Activated CD4-positive, alpha-beta memory T cell treated with anti-CD3 and anti-CD28 coated beads for 36 hours (primary cell): ENCODE measurements at regions not wholly inside any gene's neighbourhood (a gene's known extent, or its start where the extent isn't known, plus 50 kb on each side); places are given as distances from the start of the nearest gene placed in this dataset.
A peak's percentile ranks its signal among the peaks of the same experiment; 100 is the strongest.
"Not testable (repeated sequence)": the region's sequence is repeated elsewhere in the genome, so short reads cannot be mapped to it uniquely, and the experiment has no call there.

Experiments
- CTCF ChIA-PET: fragments of 350-600 bp; sonication (Branson Sonifier 250); formaldehyde crosslinking; loops from one replicate; lab custom pipeline; 2021; ENCODE audit warnings: antibody characterized with exemption, inconsistent platforms; lab: Charles Lee
- POLR2A ChIA-PET: fragments of 350-600 bp; sonication (Branson Sonifier 250); formaldehyde crosslinking; loops from one replicate; lab custom pipeline; 2021; ENCODE audit warnings: antibody characterized with exemption; lab: Charles Lee
- DNase-seq: peaks from one replicate; pipeline ENCODE4 v3.0.0-alpha.2; 2020
- H3K27ac Mint-ChIP-seq: one replicate; pipeline ENCODE4 v1.8.0; 2021; ENCODE audit warnings: mixed read lengths
- H3K27me3 Mint-ChIP-seq: one replicate; pipeline ENCODE4 v1.8.0; 2021; ENCODE audit warnings: mixed read lengths
- H3K36me3 Mint-ChIP-seq: one replicate; pipeline ENCODE4 v1.8.0; 2021; ENCODE audit warnings: mixed read lengths
- H3K4me1 Mint-ChIP-seq: one replicate; pipeline ENCODE4 v1.8.0; 2021; ENCODE audit warnings: low read depth, mixed read lengths
- H3K4me3 Mint-ChIP-seq: one replicate; pipeline ENCODE4 v1.8.0; 2021; ENCODE audit warnings: mild to moderate bottlenecking, mixed read lengths
- H3K9me3 Mint-ChIP-seq: one replicate; pipeline ENCODE4 v1.8.0; 2021; ENCODE audit warnings: mixed read lengths
- intact Hi-C: fragments of 100-400 bp; cut with micrococcal nuclease; formaldehyde crosslinking; loops from one replicate; pipeline ENCODE4 v1.15.1; 2023

DNA sequence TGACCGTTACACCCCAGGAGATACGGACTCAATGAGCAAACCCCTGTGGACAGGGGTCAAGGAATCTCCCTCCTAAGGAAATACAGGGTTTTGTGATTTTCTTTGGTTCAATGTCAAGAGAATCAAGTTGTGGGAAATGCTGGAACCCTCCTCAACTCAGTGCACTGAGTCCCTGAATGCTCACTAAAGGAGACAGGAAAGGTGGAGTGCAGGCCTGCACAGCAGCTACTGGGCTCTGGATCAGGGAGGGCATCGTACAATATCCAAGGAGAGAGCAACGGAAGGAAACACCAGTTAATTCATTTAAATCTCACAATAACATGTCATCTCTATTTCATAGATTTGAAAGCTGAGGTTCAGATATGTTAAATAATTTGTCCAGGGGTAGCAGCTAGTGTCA lies 263.5 kb upstream of the PLGLB1 start:
- H3K4me1 Mint-ChIP-seq, H3K27ac Mint-ChIP-seq, H3K4me3 Mint-ChIP-seq, POLR2A ChIA-PET, intact Hi-C loops, DNase-seq, H3K9me3 Mint-ChIP-seq, H3K27me3 Mint-ChIP-seq, H3K36me3 Mint-ChIP-seq, CTCF ChIA-PET: not testable (repeated sequence)

DNA sequence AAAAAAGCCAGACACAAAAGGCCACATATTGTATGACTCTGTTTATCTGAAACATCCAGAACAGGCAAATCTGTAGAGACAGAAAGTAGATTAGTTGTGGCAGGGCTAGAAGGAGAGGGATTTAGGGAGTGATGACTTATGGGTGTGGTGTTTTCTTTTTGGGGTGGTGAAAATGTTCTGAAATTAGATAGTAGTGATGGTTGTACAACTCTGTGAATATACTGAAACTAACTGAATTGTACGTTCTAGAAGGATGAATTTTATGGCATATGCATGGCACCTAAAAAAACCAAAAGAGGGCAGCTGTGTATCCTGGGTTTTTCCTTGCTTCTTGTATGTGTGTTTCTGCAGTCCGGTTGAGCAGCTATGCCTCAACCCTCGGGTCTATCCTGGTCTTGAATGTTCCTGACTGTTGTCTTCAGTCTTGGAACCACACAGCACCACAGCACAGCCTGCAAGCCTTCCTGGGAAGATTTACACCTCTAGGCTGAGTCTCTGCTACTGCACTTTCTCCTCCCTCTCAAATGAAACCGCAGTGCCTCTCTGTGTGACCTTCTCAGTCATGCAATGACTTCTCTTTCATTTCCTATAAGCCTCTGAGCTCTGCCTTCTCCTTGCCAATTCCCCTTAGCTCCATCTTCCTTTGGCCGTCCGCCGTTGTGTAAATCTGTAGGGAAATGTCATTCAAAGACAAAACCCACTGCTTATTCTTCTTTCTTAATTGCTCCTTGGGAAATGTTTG lies 269.1 kb upstream of the PLGLB1 start:
- peak overlapping the region; percentile 5 for H3K4me3 Mint-ChIP-seq
- intact Hi-C loops, CTCF ChIA-PET, POLR2A ChIA-PET, H3K27me3 Mint-ChIP-seq, H3K36me3 Mint-ChIP-seq, DNase-seq, H3K4me1 Mint-ChIP-seq, H3K9me3 Mint-ChIP-seq, H3K27ac Mint-ChIP-seq: not testable (repeated sequence)

DNA sequence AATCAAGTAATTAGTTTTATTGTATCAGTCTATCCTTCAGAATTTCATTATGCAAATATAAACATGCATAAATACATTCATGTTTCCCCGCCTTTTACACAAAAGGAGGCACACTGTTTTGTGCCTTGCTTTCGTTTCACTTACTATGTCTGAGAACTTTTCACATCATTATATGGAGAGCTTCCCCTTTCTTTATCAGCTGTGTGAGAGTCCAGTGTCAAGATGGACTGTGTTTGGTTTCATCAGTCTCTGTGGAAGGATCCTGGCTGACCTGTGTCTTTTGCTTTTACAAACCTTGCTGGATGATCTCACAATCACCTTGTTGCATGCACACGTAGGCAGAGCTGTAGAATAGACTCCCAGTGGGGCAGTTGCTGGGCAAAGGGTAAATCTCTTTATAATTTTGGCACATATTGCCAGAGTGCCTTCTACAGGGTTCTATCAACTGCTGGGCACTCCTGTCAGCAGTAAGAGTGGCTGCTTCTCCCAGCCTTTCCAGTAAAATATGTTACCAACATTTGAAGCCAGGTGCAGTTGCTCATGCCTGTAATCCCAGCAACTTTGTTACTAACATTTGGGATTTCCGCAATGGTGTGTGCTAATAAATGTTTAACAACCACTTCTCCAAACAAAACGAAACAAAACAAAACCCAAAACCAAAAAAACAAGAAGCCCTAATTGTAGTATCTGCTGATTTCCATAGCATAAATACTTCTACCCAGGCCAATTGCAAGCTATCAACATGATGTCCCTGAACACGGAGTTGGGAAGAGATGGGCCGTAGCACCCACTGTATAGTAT lies 270.0 kb upstream of the PLGLB1 start:
- H3K27me3 Mint-ChIP-seq, H3K27ac Mint-ChIP-seq, H3K4me3 Mint-ChIP-seq, DNase-seq, intact Hi-C loops, POLR2A ChIA-PET, H3K36me3 Mint-ChIP-seq, H3K9me3 Mint-ChIP-seq, H3K4me1 Mint-ChIP-seq, CTCF ChIA-PET: not testable (repeated sequence)

DNA sequence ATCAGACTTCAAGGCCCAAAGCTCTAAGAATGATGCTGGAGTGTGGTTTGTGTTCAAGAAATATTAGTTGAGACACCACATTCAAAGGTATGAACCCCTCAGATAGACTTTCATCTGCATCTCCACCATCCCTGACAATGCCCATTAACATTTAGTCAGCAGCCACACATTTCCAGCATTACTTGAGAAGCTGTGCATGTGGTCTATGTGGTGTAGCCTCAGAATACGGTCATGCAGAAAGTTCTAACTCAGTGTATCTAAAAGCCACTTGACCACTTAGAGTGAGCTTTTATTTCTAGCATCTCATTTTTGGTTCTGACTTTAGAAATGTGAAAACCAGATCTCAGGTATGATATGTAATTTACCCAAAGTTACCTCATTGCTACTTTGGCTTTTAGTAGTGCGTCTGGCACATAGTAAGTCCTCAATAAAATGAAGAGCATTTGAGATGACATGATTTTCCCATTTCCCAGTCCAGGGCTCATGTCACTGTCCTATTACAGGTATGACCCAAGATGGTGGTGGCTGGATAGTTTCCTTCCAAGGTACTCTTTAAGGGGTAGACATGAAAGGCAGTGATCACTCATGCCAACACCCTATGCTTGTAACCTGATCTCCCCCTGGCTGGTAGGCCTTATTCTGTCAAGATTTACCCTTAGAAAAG lies 272.4 kb upstream of the PLGLB1 start:
- H3K36me3 Mint-ChIP-seq, intact Hi-C loops, CTCF ChIA-PET, H3K9me3 Mint-ChIP-seq, POLR2A ChIA-PET, H3K4me3 Mint-ChIP-seq, H3K27ac Mint-ChIP-seq, H3K27me3 Mint-ChIP-seq, H3K4me1 Mint-ChIP-seq: not testable (repeated sequence)
- peak; percentile 29 for DNase-seq

DNA sequence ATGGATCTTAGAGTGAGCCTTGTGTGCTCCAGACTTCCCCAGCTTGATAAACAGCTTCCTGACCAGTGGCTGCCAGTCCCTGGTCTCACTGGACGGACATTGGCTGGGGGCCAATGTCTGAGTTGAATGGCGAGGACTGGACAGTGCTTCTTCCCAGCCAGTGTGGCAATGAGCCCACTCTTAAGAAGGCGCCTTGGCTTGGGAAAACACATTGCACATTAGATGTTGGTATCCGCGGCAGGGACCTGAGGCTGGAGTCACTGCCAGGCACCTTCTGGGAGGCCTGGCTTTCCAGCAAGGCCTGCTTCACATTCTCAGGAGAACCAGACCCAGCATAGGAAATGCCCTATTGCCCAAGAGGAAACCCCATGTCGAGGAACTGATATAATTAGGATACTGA lies 273.5 kb upstream of the PLGLB1 start:
- H3K36me3 Mint-ChIP-seq, CTCF ChIA-PET, H3K4me3 Mint-ChIP-seq, intact Hi-C loops, DNase-seq, H3K27me3 Mint-ChIP-seq, H3K9me3 Mint-ChIP-seq, H3K27ac Mint-ChIP-seq, POLR2A ChIA-PET, H3K4me1 Mint-ChIP-seq: not testable (repeated sequence)

DNA sequence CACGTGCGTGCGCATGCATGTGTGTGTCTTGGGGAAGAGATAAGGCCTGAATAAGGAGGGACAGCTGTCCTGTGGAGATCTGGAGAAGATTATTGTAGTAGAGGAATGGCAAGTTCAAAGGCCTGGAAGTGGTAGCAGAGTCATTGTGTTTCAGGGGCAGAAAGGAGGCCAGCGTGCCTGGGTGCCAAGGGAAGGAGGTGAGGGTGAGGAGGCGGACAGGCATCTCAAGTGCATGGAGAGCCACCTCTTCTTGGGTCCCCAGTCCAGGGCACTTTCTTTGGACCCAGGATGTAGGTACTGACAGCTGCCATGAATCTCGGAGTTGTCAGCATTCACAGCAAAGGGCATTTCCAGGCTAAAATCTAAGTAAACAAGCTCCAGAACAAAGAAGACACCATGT lies 279.7 kb upstream of the PLGLB1 start:
- CTCF ChIA-PET, DNase-seq, H3K9me3 Mint-ChIP-seq, H3K4me3 Mint-ChIP-seq, H3K27ac Mint-ChIP-seq, H3K4me1 Mint-ChIP-seq, intact Hi-C loops, H3K27me3 Mint-ChIP-seq, H3K36me3 Mint-ChIP-seq, POLR2A ChIA-PET: not testable (repeated sequence)

DNA sequence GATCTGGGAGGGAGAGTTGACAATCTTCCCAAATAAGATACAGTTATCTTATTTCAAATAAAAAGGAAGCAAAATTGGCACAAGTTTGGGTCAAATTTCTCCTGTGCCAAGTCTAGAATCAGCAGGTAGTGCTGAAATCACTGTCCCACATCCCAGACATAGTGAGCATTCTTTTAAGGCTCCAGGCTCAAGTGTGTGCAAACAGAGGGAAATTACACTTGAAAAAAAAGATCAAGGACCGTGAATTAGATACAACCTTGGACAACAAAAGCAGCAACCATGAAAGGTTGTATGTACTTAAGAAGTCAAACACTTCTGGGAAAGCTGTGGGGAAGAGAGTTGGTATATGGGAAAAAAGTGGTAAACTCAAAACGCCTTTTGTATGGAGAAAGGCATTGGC lies 280.2 kb upstream of the PLGLB1 start:
- H3K27me3 Mint-ChIP-seq, H3K4me3 Mint-ChIP-seq, H3K4me1 Mint-ChIP-seq, POLR2A ChIA-PET, H3K9me3 Mint-ChIP-seq, H3K36me3 Mint-ChIP-seq, CTCF ChIA-PET, DNase-seq, intact Hi-C loops, H3K27ac Mint-ChIP-seq: not testable (repeated sequence)

DNA sequence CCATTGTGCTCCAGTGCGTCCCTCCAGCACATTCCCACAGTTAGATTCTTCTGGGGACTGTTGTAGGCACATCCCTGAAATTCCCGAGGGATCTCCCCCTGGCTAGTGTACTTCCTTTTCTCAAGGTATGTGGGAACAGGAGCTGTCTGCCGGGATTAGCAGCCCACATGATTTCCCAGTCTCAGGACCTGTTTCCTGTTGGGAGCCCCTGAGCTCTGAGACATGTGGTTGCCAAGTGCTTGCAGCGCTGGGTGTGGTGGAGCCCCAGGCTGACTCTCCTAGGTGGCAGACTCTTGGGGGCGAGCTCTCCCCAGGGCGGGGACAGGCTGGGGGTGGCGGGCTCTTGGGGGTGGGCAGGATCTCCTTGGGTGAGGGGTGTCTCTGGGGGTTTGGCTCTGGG lies 287.0 kb upstream of the PLGLB1 start:
- H3K4me3 Mint-ChIP-seq, H3K4me1 Mint-ChIP-seq, CTCF ChIA-PET, H3K27ac Mint-ChIP-seq, H3K36me3 Mint-ChIP-seq, DNase-seq, intact Hi-C loops, H3K9me3 Mint-ChIP-seq, H3K27me3 Mint-ChIP-seq, POLR2A ChIA-PET: not testable (repeated sequence)

DNA sequence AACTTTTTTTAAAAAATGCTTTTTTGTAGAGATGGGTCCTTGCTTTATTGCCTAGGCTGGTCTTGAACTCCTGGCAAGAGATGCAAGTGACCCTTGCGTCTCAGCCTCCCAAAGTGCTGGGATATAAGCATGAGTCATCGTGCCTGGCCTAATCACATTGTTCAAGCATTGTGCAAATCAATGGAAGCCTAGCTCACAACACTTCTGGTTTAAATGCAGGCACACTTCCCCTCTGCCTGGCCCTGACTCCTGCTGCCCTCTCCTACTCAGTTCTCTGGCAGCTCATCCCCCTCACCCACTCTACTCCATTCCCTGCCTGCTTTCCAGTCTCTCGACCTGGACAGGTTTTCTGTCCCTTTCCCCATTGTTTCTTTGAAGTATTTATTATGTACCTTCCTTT lies 288.1 kb upstream of the PLGLB1 start:
- H3K27ac Mint-ChIP-seq, POLR2A ChIA-PET, H3K36me3 Mint-ChIP-seq, DNase-seq, H3K9me3 Mint-ChIP-seq, H3K4me3 Mint-ChIP-seq, intact Hi-C loops, H3K27me3 Mint-ChIP-seq, CTCF ChIA-PET: not testable (repeated sequence)
- H3K4me1 Mint-ChIP-seq = peaks cover 17% of the 10 kb centered on the region

DNA sequence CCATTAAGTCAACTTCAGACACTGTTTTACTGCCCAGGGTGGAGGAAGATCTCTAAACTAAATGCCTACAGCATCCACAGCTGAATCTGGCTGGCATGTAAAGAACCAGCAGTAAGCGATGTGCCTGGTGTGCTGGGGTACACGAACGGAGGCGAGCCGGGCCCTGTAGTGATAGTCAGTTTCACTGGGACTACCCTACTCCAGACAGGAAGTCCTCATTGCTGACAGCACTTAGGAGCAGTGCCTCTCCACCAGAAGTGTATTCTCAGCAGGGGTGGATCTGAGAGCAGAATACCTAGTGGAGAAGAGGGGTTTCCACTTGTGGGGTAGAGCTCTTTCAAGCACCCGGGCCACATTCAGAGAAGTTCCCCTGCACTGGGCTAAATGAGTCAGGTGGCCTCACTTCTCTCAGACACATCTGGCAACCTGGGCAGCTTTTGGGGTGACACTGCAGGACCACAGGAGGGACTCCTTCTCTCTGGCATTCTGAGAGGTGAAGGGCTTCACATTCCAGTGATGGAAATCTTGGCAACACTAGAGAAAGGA lies 290.3 kb upstream of the PLGLB1 start:
- DNase-seq, POLR2A ChIA-PET, H3K36me3 Mint-ChIP-seq, H3K9me3 Mint-ChIP-seq, CTCF ChIA-PET, H3K27me3 Mint-ChIP-seq, intact Hi-C loops: not testable (repeated sequence)
- Mint-ChIP-seq H3K27ac (peak overlapping the region; percentile 49), H3K4me1 (peaks cover 20% of the 10 kb centered on the region), H3K4me3 (peak overlapping the region; percentile 37)

DNA sequence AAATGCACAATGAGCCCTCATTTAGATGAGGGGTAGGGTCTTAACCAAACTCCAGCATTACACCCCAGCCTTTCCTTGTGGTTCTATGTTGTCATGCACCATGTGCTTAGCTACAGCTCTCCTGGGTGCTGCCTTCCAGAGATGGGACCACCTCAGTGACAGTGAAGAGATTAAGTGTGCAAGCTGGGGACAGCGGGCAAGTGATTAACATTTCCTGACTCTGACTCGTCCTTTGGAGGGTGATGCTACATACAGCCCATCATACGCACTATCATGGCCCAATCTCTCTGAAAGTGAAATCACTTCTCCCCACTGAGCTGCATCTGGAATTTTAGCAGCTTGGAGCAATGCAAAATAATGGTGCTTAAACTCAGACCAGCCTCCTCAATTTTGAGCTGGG lies 293.0 kb upstream of the PLGLB1 start:
- DNase-seq, POLR2A ChIA-PET, H3K27me3 Mint-ChIP-seq, intact Hi-C loops, CTCF ChIA-PET, H3K9me3 Mint-ChIP-seq, H3K36me3 Mint-ChIP-seq, H3K4me3 Mint-ChIP-seq: not testable (repeated sequence)
- peaks cover 25% of the 10 kb centered on the region for H3K4me1 Mint-ChIP-seq
- H3K27ac Mint-ChIP-seq = peak overlapping the region; percentile 38

DNA sequence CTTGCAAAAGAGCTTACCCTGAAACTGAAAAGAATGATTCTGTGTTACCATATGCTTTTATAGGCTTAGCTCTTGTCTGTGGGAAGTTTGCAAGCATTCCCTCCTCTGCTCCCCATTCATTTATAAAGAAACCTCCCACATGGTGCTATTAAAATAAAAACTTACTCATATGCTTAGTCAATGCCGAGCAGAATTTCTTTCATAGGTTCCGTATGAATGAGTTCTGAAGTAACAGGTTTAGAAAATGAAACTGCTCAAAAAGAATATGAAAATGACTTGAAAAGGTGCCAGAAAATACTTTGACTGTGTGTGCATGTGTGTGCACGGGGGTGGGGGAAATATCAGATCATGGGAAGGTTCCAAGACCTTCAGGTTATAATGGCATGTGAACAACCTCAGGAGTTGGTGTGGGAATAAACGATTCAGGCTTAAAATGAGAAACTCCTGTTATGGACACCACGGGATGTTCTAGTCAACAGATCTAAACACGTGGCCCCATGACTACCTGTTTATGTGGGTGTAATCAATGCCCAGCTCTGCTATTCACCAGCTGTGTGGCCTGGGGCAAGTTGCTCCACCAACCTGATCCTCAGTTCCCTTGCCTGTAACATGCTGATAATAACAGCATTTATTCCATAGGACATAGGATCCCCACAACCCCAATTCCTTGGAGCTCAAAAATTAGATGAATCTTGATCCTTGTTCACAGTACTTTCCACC lies 293.7 kb upstream of the PLGLB1 start:
- H3K36me3 Mint-ChIP-seq, H3K4me3 Mint-ChIP-seq, CTCF ChIA-PET, H3K27me3 Mint-ChIP-seq, H3K9me3 Mint-ChIP-seq, H3K27ac Mint-ChIP-seq, intact Hi-C loops, POLR2A ChIA-PET: not testable (repeated sequence)
- peak; percentile 36 for DNase-seq
- peaks cover 26% of the 10 kb centered on the region for H3K4me1 Mint-ChIP-seq
